Stimulated activated memory B cell treated with anti-CD40 and anti-IgM and Interleukin-4, amounts not matched to agents 10 μg/mL and 1 μg/mL and 100 μg/mL, for 72 hours (primary cell): ENCODE measurements at regions not wholly inside any gene's neighbourhood (a gene's known extent, or its start where the extent isn't known, plus 50 kb on each side); places are given as distances from the start of the nearest gene placed in this dataset.
A peak's percentile ranks its signal among the peaks of the same experiment; 100 is the strongest.
"Not testable (repeated sequence)": the region's sequence is repeated elsewhere in the genome, so short reads cannot be mapped to it uniquely, and the experiment has no call there.

Experiments
- ATAC-seq: fragments of 150-1000 bp; cut with Tn5 transposase; 2 replicates; pipeline ENCODE4 v1.10.0; 2021
- H3K27ac Mint-ChIP-seq: one replicate; pipeline ENCODE4 v1.8.0; 2022; ENCODE audit warnings: mild to moderate bottlenecking, mixed read lengths
- H3K27me3 Mint-ChIP-seq: one replicate; pipeline ENCODE4 v1.8.0; 2022; ENCODE audit warnings: mixed read lengths
- H3K36me3 Mint-ChIP-seq: one replicate; pipeline ENCODE4 v1.8.0; 2022; ENCODE audit warnings: mixed read lengths
- H3K4me1 Mint-ChIP-seq: one replicate; pipeline ENCODE4 v1.8.0; 2022; ENCODE audit warnings: mixed read lengths
- H3K4me3 Mint-ChIP-seq: one replicate; pipeline ENCODE4 v1.8.0; 2022; ENCODE audit warnings: mild to moderate bottlenecking, moderate library complexity, mixed read lengths
- H3K9me3 Mint-ChIP-seq: one replicate; pipeline ENCODE4 v1.8.0; 2022; ENCODE audit warnings: mixed read lengths

DNA sequence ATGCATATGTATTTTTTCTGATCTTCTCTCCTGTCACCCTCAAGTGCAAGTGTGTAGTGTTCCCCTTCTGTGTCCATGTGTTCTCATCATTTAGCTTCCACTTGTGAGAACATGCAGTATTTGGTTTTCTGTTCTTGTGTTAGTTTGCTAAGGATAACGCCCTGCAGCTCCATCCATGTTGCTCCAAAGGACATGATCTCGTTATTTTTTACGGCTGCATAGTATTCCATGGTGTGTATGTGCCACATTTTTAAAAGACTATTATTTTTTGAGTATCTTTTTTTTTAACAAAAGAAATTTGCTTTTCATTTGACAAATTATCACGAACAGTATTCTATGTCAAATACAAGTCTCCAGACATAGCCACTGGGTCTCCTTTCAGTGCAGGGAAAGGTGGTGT, 110.1 kb upstream of the ZNF746 start:
- Mint-ChIP-seq H3K36me3 (peaks cover 52% of the 10 kb centered on the region), H3K27ac (no peak overlapping the region), H3K4me1 (peaks cover 6% of the 10 kb centered on the region), H3K4me3 (no peak overlapping the region), H3K9me3 (no peaks in the 10 kb centered on the region), H3K27me3 (no peaks in the 10 kb centered on the region)
- ATAC-seq = no peak

- H3K4me3 Mint-ChIP-seq = no peak overlapping the region
- H3K4me1 Mint-ChIP-seq = peaks cover 12% of the 10 kb centered on the region
- ATAC-seq = no peak
- H3K9me3 Mint-ChIP-seq = no peaks in the 10 kb centered on the region
- H3K36me3 Mint-ChIP-seq = peaks cover 51% of the 10 kb centered on the region
- no peak overlapping the region for H3K27ac Mint-ChIP-seq
- no peaks in the 10 kb centered on the region for H3K27me3 Mint-ChIP-seq
Observed at GRCh38 chr7:149606826-149607225, 109.2 kb upstream of the ZNF746 start.

- no peaks in the 10 kb centered on the region for H3K9me3 Mint-ChIP-seq
- no peak for ATAC-seq
- no peak overlapping the region for H3K4me3 Mint-ChIP-seq
- peaks cover 23% of the 10 kb centered on the region for H3K4me1 Mint-ChIP-seq
- H3K36me3 Mint-ChIP-seq = peaks cover 53% of the 10 kb centered on the region
- peak overlapping the region; percentile 46 for H3K27ac Mint-ChIP-seq
- H3K27me3 Mint-ChIP-seq = no peaks in the 10 kb centered on the region
Observed at GRCh38 chr7:149605696-149606095, 108.1 kb upstream of the ZNF746 start.

GRCh38 chr7:149604521-149604920, 106.9 kb upstream of the ZNF746 start:
- no peak overlapping the region for H3K27ac Mint-ChIP-seq
- no peak overlapping the region for H3K4me3 Mint-ChIP-seq
- peaks cover 49% of the 10 kb centered on the region for H3K36me3 Mint-ChIP-seq
- H3K4me1 Mint-ChIP-seq = peaks cover 35% of the 10 kb centered on the region
- no peaks in the 10 kb centered on the region for H3K27me3 Mint-ChIP-seq
- ATAC-seq = no peak
- no peaks in the 10 kb centered on the region for H3K9me3 Mint-ChIP-seq

GRCh38 chr7:149600669-149601330, 103.2 kb upstream of the ZNF746 start:
- peak; percentile 93 for ATAC-seq
- Mint-ChIP-seq H3K4me1 (peaks cover 41% of the 10 kb centered on the region), H3K36me3 (peaks cover 38% of the 10 kb centered on the region), H3K4me3 (peak overlapping the region; percentile 70), H3K27ac (peak overlapping the region; percentile 79)
- H3K27me3 Mint-ChIP-seq, H3K9me3 Mint-ChIP-seq: not testable (repeated sequence)

DNA sequence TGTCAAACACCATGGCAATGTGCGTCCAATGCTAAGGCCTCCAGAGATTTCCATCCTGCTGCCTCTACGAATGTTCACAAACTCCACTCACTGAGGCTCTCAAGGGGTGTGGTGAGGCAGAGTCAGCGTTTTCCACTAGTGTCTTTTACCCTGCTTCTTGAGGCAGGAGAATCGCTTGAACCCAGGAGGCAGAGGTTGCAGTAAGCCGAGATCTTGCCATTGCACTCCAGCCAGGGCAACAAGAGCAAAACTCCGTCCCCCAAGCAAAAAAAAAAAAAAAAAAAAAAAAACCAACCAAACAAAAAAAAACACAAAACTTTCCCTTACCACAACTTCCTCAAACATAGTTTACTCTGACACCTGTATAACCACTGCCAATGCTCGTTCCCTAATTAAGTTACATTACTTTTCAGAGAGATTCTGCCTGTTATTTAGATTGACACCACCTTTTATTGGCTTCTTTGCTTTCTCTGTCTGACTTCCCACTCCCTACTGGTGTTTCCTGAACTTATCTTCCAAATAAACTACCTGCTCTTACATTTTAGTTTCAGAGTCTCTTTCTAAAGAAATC, 102.1 kb upstream of the ZNF746 start:
- Mint-ChIP-seq H3K36me3 (peaks cover 44% of the 10 kb centered on the region), H3K4me3 (peak overlapping the region; percentile 63), H3K27ac (peak overlapping the region; percentile 79), H3K4me1 (peaks cover 38% of the 10 kb centered on the region), H3K27me3 (no peaks in the 10 kb centered on the region), H3K9me3 (no peaks in the 10 kb centered on the region)
- peak; percentile 80 for ATAC-seq

DNA sequence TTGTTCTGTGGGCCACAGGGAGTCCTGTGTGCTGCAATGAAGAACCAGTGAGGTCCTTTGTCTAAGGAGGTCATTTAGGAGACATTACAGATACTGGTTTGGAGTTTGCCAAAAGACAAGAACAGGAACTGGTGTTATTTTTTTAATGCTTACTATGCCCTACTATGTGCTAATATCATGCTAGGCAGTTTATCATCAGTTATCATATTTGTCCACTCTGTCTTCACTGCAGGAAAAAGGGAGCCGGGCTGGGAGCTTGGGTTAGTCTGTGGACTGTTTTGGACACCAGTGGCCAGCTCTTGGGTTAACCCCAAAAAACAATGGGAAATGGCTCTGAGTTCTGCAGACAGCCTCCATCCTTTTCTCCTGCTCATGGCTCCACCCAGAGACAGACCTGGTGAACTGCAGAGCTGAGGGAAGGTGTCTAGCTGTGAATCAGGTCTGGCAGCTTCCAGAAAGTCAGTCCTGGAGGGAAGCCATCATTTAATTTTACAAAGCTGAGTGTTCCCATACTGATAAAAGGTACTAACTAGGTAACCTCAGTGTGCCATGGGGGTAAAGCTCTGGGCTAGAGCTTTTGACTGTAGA, 101.2 kb upstream of the ZNF746 start:
- no peak overlapping the region for H3K4me3 Mint-ChIP-seq
- H3K36me3 Mint-ChIP-seq = peaks cover 53% of the 10 kb centered on the region

GRCh38 chr7:149597789-149598188, 100.2 kb upstream of the ZNF746 start:
- peaks cover 55% of the 10 kb centered on the region for H3K36me3 Mint-ChIP-seq
- not testable (repeated sequence) for H3K4me3 Mint-ChIP-seq, ATAC-seq, H3K27me3 Mint-ChIP-seq, H3K27ac Mint-ChIP-seq, H3K9me3 Mint-ChIP-seq
- H3K4me1 Mint-ChIP-seq = peaks cover 42% of the 10 kb centered on the region

More for the DNA sequence above, 101.2 kb upstream of the ZNF746 start:
- Mint-ChIP-seq H3K4me1 (peaks cover 40% of the 10 kb centered on the region), H3K27me3 (no peaks in the 10 kb centered on the region), H3K9me3 (no peaks in the 10 kb centered on the region), H3K27ac (peak overlapping the region; percentile 79)
- ATAC-seq = no peak

DNA sequence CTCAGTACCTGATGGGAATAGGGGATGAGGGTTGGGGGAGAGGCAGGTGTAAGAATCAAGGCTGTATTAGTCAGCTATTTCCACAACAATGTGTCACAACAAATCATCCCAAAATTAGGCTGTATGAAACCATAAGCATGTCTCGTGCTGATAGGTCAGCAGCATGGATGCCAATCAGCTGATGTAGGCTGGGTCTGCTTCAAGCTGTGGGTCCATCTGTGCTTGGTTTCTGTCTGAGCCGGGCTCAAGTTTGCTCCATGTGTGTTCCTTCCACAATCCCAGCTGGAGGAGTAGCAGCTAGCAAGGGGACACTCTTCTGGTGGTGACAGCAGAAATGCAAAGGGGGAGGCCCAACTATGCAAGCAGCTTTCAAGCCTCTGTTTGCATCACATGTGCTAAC, 97.9 kb upstream of the ZNF746 start:
- H3K9me3 Mint-ChIP-seq = no peaks in the 10 kb centered on the region
- no peaks in the 10 kb centered on the region for H3K27me3 Mint-ChIP-seq
- peaks cover 61% of the 10 kb centered on the region for H3K36me3 Mint-ChIP-seq
- no peak overlapping the region for H3K27ac Mint-ChIP-seq
- peaks cover 30% of the 10 kb centered on the region for H3K4me1 Mint-ChIP-seq
- H3K4me3 Mint-ChIP-seq = no peak overlapping the region
- no peak for ATAC-seq

GRCh38 chr7:149595078-149595477, 97.5 kb upstream of the ZNF746 start:
- H3K27me3 Mint-ChIP-seq = no peaks in the 10 kb centered on the region
- H3K4me3 Mint-ChIP-seq = no peak overlapping the region
- no peak for ATAC-seq
- no peak overlapping the region for H3K27ac Mint-ChIP-seq
- no peaks in the 10 kb centered on the region for H3K9me3 Mint-ChIP-seq
- H3K4me1 Mint-ChIP-seq = peaks cover 29% of the 10 kb centered on the region
- peaks cover 65% of the 10 kb centered on the region for H3K36me3 Mint-ChIP-seq

GRCh38 chr7:149588930-149589329, 91.3 kb upstream of the ZNF746 start:
- H3K9me3 Mint-ChIP-seq = no peaks in the 10 kb centered on the region
- no peaks in the 10 kb centered on the region for H3K27me3 Mint-ChIP-seq
- H3K36me3 Mint-ChIP-seq = peaks cover 76% of the 10 kb centered on the region
- no peak overlapping the region for H3K4me3 Mint-ChIP-seq
- peaks cover 16% of the 10 kb centered on the region for H3K4me1 Mint-ChIP-seq
- ATAC-seq = no peak
- H3K27ac Mint-ChIP-seq = no peak overlapping the region

GRCh38 chr7:149586646-149587645, 89.3 kb upstream of the ZNF746 start:
- no peaks in the 10 kb centered on the region for H3K27me3 Mint-ChIP-seq
- H3K27ac Mint-ChIP-seq = no peak overlapping the region
- peaks cover 85% of the 10 kb centered on the region for H3K36me3 Mint-ChIP-seq
- peaks cover 28% of the 10 kb centered on the region for H3K4me1 Mint-ChIP-seq
- peaks cover 5% of the 10 kb centered on the region for H3K9me3 Mint-ChIP-seq
- no peak for ATAC-seq
- H3K4me3 Mint-ChIP-seq = no peak overlapping the region

DNA sequence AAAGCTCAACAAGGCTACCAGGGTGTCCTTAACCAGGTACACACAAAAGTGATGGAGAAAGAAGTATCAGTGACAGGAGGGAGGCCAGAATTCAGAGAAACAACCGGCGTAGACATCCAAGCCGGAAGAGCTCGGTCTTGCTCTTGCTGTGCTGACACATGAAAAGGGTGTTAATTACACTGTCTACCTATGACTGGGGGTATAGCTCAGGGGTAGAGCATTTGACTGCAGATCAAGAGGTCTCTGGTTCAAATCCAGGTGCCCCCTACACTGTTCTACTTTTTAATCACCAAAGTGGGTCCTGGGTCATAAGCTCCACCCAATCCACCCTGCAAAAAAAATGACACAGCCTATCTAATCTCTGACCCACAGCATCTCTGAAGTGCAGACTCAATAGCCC, 86.9 kb upstream of the ZNF746 start:
- Mint-ChIP-seq H3K9me3 (peaks cover 7% of the 10 kb centered on the region), H3K4me3 (no peak overlapping the region), H3K36me3 (peaks cover 82% of the 10 kb centered on the region), H3K27ac (no peak overlapping the region), H3K27me3 (no peaks in the 10 kb centered on the region), H3K4me1 (peaks cover 16% of the 10 kb centered on the region)
- ATAC-seq = no peak

DNA sequence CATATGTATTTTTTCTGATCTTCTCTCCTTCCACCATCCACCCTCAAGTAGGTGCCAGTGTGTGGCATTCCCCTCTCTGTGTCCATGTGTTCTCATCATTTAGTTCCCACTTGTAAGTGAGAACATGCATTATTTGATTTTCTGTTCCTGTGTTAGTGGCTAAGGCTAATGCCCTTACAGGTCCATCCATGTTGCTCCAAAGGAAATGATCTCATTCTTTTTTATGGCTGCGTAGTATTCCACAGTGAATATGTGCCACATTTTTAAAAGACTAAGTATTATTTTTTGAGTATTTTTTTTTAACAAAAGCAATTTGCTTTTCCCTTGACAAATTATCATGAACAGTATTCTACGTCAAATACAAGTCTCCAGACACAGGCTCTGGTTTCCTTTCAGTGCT, 86.4 kb upstream of the ZNF746 start:
- ATAC-seq = no peak
- H3K9me3 Mint-ChIP-seq = peaks cover 7% of the 10 kb centered on the region
- no peak overlapping the region for H3K27ac Mint-ChIP-seq
- peaks cover 82% of the 10 kb centered on the region for H3K36me3 Mint-ChIP-seq
- H3K4me3 Mint-ChIP-seq = no peak overlapping the region
- H3K4me1 Mint-ChIP-seq = peaks cover 16% of the 10 kb centered on the region
- no peaks in the 10 kb centered on the region for H3K27me3 Mint-ChIP-seq

DNA sequence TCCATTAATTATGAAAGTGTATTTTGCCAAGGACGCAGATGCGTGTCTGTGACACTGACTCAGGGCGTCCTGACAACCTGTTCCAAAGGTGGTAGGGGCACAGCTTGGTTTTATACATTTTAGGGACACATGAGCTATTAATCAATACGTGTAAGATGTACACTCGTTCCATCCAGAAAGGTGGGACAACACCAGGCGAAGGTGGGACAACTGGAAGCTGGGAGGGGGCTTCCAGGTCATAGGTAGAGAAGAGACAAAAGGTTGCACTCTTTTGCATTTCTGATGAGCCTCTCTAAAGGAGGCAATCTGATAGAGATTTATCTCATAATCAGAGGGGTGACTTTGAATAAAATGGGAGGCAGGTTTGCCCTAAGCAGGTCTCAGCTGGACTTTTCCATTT, 82.7 kb upstream of the ZNF746 start:
- Mint-ChIP-seq H3K27me3 (no peaks in the 10 kb centered on the region), H3K27ac (no peak overlapping the region)
- no peak for ATAC-seq

More for the DNA sequence above, 82.7 kb upstream of the ZNF746 start:
- H3K4me1 Mint-ChIP-seq = peaks cover 16% of the 10 kb centered on the region
- peaks cover 13% of the 10 kb centered on the region for H3K9me3 Mint-ChIP-seq
- peaks cover 70% of the 10 kb centered on the region for H3K36me3 Mint-ChIP-seq
- no peak overlapping the region for H3K4me3 Mint-ChIP-seq
